Activated naive CD8-positive, alpha-beta T cell treated with anti-CD3 and anti-CD28 coated beads, Interleukin-2, amount 10 ng/mL, durations not matched to agents 7 days and 5 days (primary cell): ENCODE measurements at regions not wholly inside any gene's neighbourhood (a gene's known extent, or its start where the extent isn't known, plus 50 kb on each side); places are given as distances from the start of the nearest gene placed in this dataset.

Experiments
- ATAC-seq: fragments of 150-1000 bp; cut with Tn5 transposase; one replicate; pipeline ENCODE4 v1.10.0; 2021; ENCODE audit warnings: low read depth, moderate library complexity
- POLR2A ChIA-PET: fragments of 350-600 bp; sonication (Branson Sonifier 250); formaldehyde crosslinking; loops from one replicate; lab custom pipeline; 2021; ENCODE audit warnings: antibody characterized with exemption; lab: Charles Lee
- DNase-seq: peaks from one replicate; pipeline ENCODE4 v3.0.0; 2021
- H3K27ac Mint-ChIP-seq: one replicate; pipeline ENCODE4 v1.8.0; 2022; ENCODE audit warnings: mild to moderate bottlenecking, mixed read lengths
- H3K27me3 Mint-ChIP-seq: one replicate; pipeline ENCODE4 v1.8.0; 2022; ENCODE audit warnings: mild to moderate bottlenecking, moderate library complexity, mixed read lengths
- H3K36me3 Mint-ChIP-seq: one replicate; pipeline ENCODE4 v1.8.0; 2021; ENCODE audit warnings: mild to moderate bottlenecking, mixed read lengths
- H3K4me1 Mint-ChIP-seq: one replicate; pipeline ENCODE4 v1.8.0; 2021; ENCODE audit warnings: mixed read lengths
- H3K4me3 Mint-ChIP-seq: one replicate; pipeline ENCODE4 v1.8.0; 2022; ENCODE audit warnings: mild to moderate bottlenecking, moderate library complexity, mixed read lengths
- H3K9me3 Mint-ChIP-seq: one replicate; pipeline ENCODE4 v1.8.0; 2021; ENCODE audit warnings: mixed read lengths

DNA sequence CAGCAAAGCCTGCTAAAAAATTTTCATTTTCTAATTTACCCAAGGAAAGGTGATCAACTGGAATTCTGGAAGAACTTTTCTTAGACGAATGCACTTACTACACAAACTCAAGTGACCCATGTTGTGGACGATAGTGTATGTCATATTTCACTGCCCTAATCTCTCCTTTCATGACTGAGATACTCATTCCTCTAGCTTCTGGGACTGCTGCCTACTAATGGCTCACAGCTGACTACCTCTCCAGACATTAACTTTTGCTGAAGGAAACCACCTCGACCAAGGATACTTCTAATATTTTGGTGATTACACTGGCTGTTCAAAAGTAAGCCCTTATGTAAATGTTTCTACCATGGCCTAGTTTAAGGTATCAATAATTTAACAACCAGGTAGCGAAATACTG lies 959.9 kb upstream of the GHITM start:
- Mint-ChIP-seq H3K4me3 (no peak overlapping the region), H3K27me3 (no peaks in the 10 kb centered on the region), H3K27ac (no peak overlapping the region), H3K36me3 (no peaks in the 10 kb centered on the region), H3K4me1 (no peaks in the 10 kb centered on the region), H3K9me3 (peaks cover 2% of the 10 kb centered on the region)
- ATAC-seq (no peak), DNase-seq (no peak)
- POLR2A ChIA-PET, result no interaction called here

DNA sequence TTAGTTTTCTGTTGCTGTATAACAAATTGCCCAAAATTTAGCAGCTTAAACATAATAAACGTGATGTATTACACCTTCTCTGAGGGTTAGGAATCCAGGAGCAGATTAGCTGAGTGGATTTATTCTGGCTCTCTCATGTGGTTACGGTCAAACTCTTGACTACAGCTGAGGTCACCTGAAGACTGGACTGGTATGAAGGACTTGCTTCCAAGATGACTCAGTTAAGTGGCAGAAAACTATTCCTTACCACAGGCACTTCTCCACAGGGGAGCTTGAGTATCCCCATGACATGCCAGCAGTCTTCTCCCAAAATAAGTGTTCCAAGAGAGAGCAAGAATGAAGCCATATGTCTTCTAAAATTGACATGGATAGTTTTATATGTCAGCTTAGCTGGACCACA lies 957.2 kb upstream of the GHITM start:
- H3K4me1 Mint-ChIP-seq, result no peaks in the 10 kb centered on the region
- H3K4me3 Mint-ChIP-seq, result no peak overlapping the region
- no peak overlapping the region for H3K27ac Mint-ChIP-seq
- ATAC-seq (no peak), DNase-seq (no peak)
- H3K27me3 Mint-ChIP-seq, result no peaks in the 10 kb centered on the region
- peaks cover 2% of the 10 kb centered on the region for H3K9me3 Mint-ChIP-seq
- H3K36me3 Mint-ChIP-seq, result no peaks in the 10 kb centered on the region
- POLR2A ChIA-PET, result no interaction called here

DNA sequence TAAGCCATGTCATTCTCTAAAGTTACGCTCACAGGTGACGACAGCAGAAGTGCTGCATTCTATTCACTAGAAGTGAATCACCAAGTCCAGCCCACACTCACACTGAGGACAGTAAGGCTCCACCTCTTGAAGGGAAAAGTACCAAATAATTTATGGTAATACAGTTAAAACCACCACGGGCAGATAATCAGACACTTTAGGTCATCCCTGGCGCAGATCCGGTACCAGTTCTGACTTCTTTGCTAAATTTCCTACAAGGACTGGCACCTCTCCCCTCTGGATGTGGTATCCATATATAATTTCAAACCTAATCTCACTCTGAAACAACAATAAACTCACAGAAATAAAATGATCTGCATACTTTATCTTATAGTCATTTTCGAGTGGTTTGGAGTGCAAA lies 954.7 kb upstream of the GHITM start:
- no peaks in the 10 kb centered on the region for H3K36me3 Mint-ChIP-seq
- no peak overlapping the region for H3K27ac Mint-ChIP-seq
- no peaks in the 10 kb centered on the region for H3K4me1 Mint-ChIP-seq
- ATAC-seq, result no peak
- no peaks in the 10 kb centered on the region for H3K27me3 Mint-ChIP-seq
- H3K4me3 Mint-ChIP-seq, result no peak overlapping the region
- DNase-seq, result no peak
- POLR2A ChIA-PET, result no interaction called here
- peaks cover 1% of the 10 kb centered on the region for H3K9me3 Mint-ChIP-seq

DNA sequence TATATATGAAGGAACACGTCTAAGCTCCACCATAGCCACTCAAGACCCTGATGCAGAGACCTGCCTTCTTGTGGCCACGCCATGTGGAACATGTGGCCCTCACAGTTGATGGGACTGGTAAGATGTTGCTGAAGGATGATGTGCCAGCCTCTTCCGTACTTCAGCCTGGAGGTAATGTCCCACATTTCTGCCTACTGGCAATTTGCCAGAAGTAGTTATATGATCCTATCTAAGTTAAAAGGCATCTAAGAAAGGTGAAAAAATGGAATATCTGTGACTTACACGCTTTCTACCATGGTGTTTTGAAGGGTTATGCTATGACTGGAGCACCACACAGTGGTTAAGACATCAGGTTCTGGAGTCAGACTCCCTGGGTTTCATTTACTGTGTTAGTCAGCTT lies 948.7 kb upstream of the GHITM start:
- DNase-seq, result no peak
- Mint-ChIP-seq H3K4me3 (no peak overlapping the region), H3K9me3 (peaks cover 1% of the 10 kb centered on the region), H3K27ac (no peak overlapping the region), H3K36me3 (no peaks in the 10 kb centered on the region), H3K27me3 (no peaks in the 10 kb centered on the region), H3K4me1 (no peaks in the 10 kb centered on the region)
- no peak for ATAC-seq
- POLR2A ChIA-PET, result no interaction called here

DNA sequence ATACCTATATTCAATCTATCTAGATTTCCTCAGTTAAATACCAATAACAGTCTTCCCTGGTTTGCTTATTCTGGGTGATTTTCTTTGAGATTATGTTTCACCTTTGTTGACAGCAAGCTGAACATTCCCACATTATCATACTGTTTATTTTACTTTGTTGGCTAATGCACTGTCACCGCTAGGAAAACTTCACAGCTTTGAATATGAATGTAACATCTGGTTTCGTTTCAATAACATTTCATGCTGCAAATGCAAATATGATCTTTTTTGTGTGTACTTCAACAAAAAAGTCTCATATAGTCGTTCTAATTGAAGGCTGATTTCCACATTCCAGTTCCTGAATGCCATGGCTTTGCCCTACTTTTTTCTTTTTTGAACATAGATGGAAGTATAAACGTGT lies 946.3 kb upstream of the GHITM start:
- DNase-seq (no peak), ATAC-seq (no peak)
- Mint-ChIP-seq H3K9me3 (no peaks in the 10 kb centered on the region), H3K4me3 (no peak overlapping the region), H3K27ac (no peak overlapping the region), H3K4me1 (no peaks in the 10 kb centered on the region), H3K36me3 (no peaks in the 10 kb centered on the region), H3K27me3 (no peaks in the 10 kb centered on the region)
- POLR2A ChIA-PET, result no interaction called here

DNA sequence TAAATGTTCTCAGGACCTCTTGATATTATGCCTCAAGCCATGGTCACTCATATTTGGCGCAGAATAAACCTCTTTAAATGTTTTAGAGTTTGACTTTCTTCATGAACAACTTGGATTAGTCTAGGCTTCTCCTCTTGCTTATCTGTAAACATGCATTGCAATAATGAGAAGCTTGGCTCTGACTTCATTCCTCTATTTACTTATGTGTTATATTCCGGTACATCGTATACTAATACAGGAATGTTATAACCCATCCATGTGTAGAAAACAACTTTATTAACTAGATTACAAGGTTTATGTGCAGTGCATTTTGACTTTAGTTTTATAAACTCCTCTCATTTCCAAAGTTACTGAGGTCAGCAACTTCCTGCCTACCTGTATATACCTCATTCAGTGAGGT lies 944.3 kb upstream of the GHITM start:
- H3K27ac Mint-ChIP-seq, result no peak overlapping the region
- no peaks in the 10 kb centered on the region for H3K9me3 Mint-ChIP-seq
- H3K36me3 Mint-ChIP-seq, result no peaks in the 10 kb centered on the region
- H3K4me1 Mint-ChIP-seq, result no peaks in the 10 kb centered on the region
- DNase-seq (no peak), ATAC-seq (no peak)
- H3K4me3 Mint-ChIP-seq, result no peak overlapping the region
- POLR2A ChIA-PET, result no interaction called here
- no peaks in the 10 kb centered on the region for H3K27me3 Mint-ChIP-seq

DNA sequence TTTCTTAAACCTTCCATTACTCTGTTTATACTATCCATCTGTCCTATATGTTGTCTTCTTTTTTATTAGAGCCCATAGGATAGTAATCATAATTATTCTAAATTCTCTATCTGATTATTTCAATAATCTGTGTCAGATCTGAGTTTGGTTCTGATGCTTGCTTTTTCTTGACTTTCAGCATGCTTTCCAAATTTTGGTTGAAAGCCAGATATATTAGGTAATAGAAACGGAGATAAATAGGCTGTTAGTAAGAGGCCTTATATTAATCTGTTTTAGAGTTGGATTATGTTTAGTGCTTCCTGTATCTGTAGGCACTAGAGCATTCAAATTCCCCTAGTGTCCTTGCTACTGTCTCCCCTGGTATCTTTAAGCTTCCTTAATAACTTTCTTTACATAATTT lies 939.9 kb upstream of the GHITM start:
- Mint-ChIP-seq H3K27ac (no peak overlapping the region), H3K4me3 (no peak overlapping the region), H3K36me3 (no peaks in the 10 kb centered on the region), H3K9me3 (no peaks in the 10 kb centered on the region), H3K27me3 (no peaks in the 10 kb centered on the region), H3K4me1 (no peaks in the 10 kb centered on the region)
- ATAC-seq (no peak), DNase-seq (no peak)
- POLR2A ChIA-PET, result no interaction called here

DNA sequence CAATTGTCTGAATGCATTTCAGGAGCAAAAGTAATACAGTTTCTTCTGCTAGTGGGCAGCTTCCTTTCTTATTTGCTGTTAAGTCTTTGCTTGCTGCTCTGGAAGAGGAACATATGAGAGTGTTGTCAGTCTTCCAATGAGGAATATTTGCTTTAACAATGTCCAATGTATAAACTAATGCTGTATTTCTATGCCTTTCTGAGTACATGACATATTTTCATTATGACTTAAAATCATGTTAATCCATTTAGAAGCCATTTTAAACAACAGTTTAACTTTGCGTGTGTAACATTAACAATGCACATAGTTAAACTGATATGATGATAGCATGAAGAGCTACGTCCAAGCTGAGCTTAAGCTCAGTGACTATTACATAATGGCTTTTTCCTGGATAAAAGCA lies 933.4 kb upstream of the GHITM start:
- DNase-seq (no peak), ATAC-seq (no peak)
- Mint-ChIP-seq H3K9me3 (no peaks in the 10 kb centered on the region), H3K4me3 (no peak overlapping the region), H3K27me3 (no peaks in the 10 kb centered on the region), H3K4me1 (no peaks in the 10 kb centered on the region), H3K36me3 (no peaks in the 10 kb centered on the region), H3K27ac (no peak overlapping the region)
- POLR2A ChIA-PET, result no interaction called here

DNA sequence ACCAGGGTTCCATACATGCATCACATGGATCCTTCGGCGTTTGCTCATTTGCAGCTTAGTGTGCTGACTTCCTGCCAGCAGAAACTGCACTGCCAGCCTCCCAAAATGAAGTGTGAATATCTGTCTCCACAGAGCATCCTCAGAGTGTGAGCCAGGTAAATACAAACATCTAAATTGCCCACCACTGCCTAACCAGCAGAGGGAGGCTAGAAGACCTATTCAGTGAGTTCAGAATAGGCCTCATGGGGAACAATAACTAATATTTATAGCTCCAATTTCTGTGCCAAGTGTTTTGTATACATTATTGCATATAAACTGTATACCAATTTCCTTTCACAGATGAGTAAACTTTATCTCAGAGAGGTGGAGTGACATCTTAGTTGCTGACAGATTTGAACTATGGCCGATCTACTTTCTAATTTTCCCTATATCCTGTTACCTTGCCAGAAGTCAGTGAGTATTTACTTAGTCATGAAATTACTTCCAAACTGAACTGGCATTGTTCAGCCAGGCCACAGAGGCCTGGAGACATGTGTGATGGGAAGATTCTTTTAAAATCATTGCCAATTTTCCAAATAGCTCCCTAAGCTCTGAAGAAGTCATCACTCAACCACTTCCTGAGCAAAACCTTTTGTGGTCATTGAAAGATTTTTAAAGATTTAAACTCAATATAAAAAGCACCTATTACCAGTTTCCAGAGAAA lies 926.5 kb upstream of the GHITM start:
- no peak for DNase-seq

DNA sequence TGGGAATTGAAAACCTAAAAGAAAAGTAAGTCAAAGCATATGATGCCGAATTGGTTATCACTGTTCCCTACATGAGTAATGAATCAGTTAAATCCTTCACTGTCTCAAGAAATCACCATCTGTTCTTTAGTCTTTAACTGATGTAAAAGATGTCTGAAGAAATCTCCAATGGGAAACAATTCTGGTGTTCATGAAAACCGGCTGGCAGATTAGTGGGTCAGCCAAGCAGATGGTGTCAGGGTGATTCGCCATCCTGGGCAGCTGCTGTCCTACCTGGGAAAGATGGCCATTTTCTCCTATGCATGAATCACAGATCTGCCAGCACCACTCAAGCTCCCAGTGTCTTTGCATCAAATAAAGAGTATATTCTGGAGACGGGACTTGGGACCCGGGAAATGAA lies 925.2 kb upstream of the GHITM start:
- no peaks in the 10 kb centered on the region for H3K4me1 Mint-ChIP-seq
- no peaks in the 10 kb centered on the region for H3K36me3 Mint-ChIP-seq
- H3K27me3 Mint-ChIP-seq, result no peaks in the 10 kb centered on the region
- no peak for DNase-seq
- no peak overlapping the region for H3K4me3 Mint-ChIP-seq
- H3K9me3 Mint-ChIP-seq, result no peaks in the 10 kb centered on the region
- H3K27ac Mint-ChIP-seq, result no peak overlapping the region
- ATAC-seq, result no peak
- POLR2A ChIA-PET, result no interaction called here

More for the DNA sequence above, 926.5 kb upstream of the GHITM start:
- POLR2A ChIA-PET, result no interaction called here
- Mint-ChIP-seq H3K36me3 (no peaks in the 10 kb centered on the region), H3K9me3 (no peaks in the 10 kb centered on the region), H3K27me3 (no peaks in the 10 kb centered on the region), H3K27ac (no peak overlapping the region), H3K4me3 (no peak overlapping the region), H3K4me1 (no peaks in the 10 kb centered on the region)
- ATAC-seq, result no peak

DNA sequence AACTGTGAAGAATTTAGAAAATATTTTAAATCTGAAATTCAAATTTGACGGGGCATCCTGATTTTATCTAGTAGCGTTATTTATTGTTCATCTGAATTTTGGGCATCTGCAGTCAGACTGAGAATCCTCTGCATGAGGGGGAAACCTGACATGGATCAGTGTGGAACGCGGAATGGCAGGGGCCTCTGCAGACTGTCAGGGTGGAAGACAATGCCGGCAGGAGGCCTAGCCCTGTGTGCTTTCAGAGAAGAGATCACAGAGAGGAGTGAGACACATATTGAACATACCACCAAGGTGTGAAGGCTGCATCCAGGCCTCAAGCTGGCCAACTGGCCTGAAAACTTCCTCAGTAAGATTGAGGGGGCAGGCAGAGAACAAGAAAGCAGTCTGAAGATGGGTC lies 921.1 kb upstream of the GHITM start:
- H3K9me3 Mint-ChIP-seq, result no peaks in the 10 kb centered on the region
- H3K27me3 Mint-ChIP-seq, result no peaks in the 10 kb centered on the region
- POLR2A ChIA-PET, result no interaction called here
- H3K4me3 Mint-ChIP-seq, result no peak overlapping the region
- no peaks in the 10 kb centered on the region for H3K36me3 Mint-ChIP-seq
- DNase-seq (no peak), ATAC-seq (no peak)
- no peaks in the 10 kb centered on the region for H3K4me1 Mint-ChIP-seq
- no peak overlapping the region for H3K27ac Mint-ChIP-seq

DNA sequence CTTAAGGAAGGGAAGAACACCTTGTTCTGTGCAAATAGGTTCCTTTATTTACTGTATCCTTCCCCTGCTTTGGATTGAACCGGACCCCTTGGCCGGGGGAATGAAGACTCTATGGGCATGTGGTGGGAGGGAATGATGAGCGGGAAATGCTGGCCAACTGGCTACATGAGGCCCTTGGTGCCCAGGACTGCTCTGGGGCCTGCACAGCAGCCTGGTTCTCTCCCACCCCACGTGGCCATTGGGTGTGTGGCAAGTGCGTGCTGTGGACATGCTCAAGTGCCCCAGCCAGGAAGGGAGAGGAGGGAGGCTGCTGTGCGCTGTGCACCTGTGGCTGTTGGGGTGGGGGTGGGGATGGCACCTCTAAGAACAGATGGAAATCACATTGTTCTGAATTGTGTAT lies 917.0 kb upstream of the GHITM start:
- Mint-ChIP-seq H3K36me3 (no peaks in the 10 kb centered on the region), H3K9me3 (no peaks in the 10 kb centered on the region), H3K4me3 (no peak overlapping the region), H3K4me1 (no peaks in the 10 kb centered on the region), H3K27ac (no peak overlapping the region), H3K27me3 (no peaks in the 10 kb centered on the region)
- ATAC-seq (no peak), DNase-seq (no peak)
- POLR2A ChIA-PET, result no interaction called here

DNA sequence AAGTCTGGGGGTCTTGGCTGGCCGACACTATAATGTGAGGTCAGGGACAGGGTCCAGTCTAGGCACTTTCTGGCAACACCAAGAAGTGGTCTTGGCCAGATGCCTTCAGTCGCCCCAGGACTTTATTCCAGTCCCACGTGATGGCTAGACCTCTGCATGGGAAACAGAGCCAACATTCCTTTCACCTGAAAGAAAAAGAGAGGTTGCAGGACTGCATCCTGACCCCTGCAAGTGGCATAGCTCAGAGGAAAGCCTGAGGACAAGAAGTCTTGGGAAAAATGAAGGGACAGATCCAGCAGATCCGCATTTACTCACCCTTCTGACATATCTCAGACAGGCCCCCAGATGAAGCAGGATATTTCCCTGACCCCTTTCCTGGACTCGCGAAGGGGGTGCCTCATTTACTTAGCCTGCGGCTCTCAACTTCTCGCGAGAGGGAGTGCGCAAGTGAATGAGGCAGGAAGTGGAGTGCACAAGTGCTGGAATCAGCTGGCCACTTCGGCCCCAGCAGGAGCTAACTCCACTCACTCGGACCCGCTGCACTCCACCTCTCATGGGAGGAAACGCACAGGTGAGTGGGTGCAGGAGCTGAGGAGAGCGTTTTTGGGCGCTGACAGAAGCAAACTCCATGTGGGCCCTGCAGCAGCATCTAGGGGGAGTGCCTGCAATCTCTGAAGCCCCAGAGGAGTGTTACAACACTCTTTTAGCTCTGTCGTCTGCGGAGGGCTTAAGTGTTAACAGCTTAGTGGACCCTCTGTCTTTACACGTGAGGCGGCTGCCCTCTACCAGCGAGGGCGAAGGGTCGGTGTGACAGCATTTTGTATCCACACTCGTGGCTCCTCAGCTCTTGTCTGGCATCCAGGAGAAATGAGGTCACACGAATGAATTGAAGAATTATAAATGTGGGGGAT lies 916.2 kb upstream of the GHITM start:
- no peaks in the 10 kb centered on the region for H3K4me1 Mint-ChIP-seq
- H3K9me3 Mint-ChIP-seq, result no peaks in the 10 kb centered on the region
- POLR2A ChIA-PET, result no interaction called here
- no peak for DNase-seq
- H3K27ac Mint-ChIP-seq, result no peak overlapping the region
- no peaks in the 10 kb centered on the region for H3K27me3 Mint-ChIP-seq
- no peak for ATAC-seq
- no peaks in the 10 kb centered on the region for H3K36me3 Mint-ChIP-seq
- H3K4me3 Mint-ChIP-seq, result no peak overlapping the region

DNA sequence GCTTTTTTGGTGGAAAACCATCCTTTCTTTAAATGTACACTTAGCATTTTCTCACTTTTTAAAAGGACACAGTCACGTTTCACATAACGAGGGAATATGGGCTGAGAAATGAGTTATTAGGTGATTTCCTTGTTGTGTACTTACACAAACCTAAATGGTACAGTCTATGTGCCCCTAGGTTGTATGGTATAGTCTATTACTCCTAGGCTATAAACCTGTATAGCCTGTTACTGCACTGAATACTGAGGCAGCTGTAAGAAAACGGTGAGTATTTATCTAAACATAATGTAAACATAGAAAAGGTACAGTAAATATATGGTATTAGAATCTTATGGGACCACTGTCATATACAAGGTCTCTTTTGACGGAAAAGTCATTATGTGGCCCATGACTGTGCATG lies 913.5 kb upstream of the GHITM start:
- no peak overlapping the region for H3K27ac Mint-ChIP-seq
- no peaks in the 10 kb centered on the region for H3K27me3 Mint-ChIP-seq
- H3K9me3 Mint-ChIP-seq, result no peaks in the 10 kb centered on the region
- H3K36me3 Mint-ChIP-seq, result no peaks in the 10 kb centered on the region
- DNase-seq, result no peak
- POLR2A ChIA-PET, result no interaction called here
- H3K4me3 Mint-ChIP-seq, result no peak overlapping the region
- no peak for ATAC-seq
- no peaks in the 10 kb centered on the region for H3K4me1 Mint-ChIP-seq
